Spinal cord (tissue), 9 donors: ENCODE measurements at regions not wholly inside any gene's neighbourhood (a gene's known extent, or its start where the extent isn't known, plus 50 kb on each side); places are given as distances from the start of the nearest gene placed in this dataset.
A peak's percentile ranks its signal among the peaks of the same experiment; 100 is the strongest.

ENCODE experiments used
- DNase-seq, 6 donors: peaks; one replicate each; pipeline versions ENCODE4 v3.0.0 to v3.0.0-alpha.2; 2013 to 2015; ENCODE audit warnings: low spot score in 6 of 6, low read depth in 4 of 6
- H3K27ac ChIP-seq: one replicate; pipeline ENCODE4 v1.5.1; 2013; ENCODE audit warnings: low read depth, low read length, control low read depth
- H3K27me3 ChIP-seq: one replicate; pipeline ENCODE4 v1.6.1; 2013; ENCODE audit warnings: low read length; ENCODE audit not compliant: control insufficient read depth, insufficient read depth
- H3K36me3 ChIP-seq: one replicate; pipeline ENCODE4 v1.6.1; 2013; ENCODE audit warnings: low read length; ENCODE audit not compliant: control insufficient read depth, insufficient read depth
- H3K4me1 ChIP-seq: one replicate; pipeline ENCODE4 v1.6.1; 2013; ENCODE audit warnings: low read length; ENCODE audit not compliant: control insufficient read depth, insufficient read depth
- H3K4me3 ChIP-seq: one replicate; pipeline ENCODE4 v1.5.1; 2013; ENCODE audit warnings: low read depth, low read length, control low read depth
- H3K9me3 ChIP-seq: one replicate; pipeline ENCODE4 v1.6.1; 2013; ENCODE audit warnings: low read length; ENCODE audit not compliant: control insufficient read depth, insufficient read depth
- whole genome bisulfite sequencing: methylation state at CpG from one replicate; pipeline ENCODE4 v1.1.5; 2013; ENCODE audit warnings: missing lambda C conversion rate; ENCODE audit not compliant: insufficient coverage; 5-methylcytosine and 5-hydroxymethylcytosine counted together
- donor health status: healthy.

- H3K4me1 ChIP-seq = peaks cover 16% of the 10 kb centered on the region
- H3K9me3 ChIP-seq = no peaks in the 10 kb centered on the region
- no peak overlapping the region for H3K4me3 ChIP-seq
- no peak overlapping the region for H3K27ac ChIP-seq
- peaks cover 9% of the 10 kb centered on the region for H3K27me3 ChIP-seq
- DNase-seq = no peak
- WGBS = 82% methylated on average over 7 of the region's 7 CpGs
- no peaks in the 10 kb centered on the region for H3K36me3 ChIP-seq
Observed at GRCh38 chr16:79298476-79298875, 302.1 kb downstream of the MAF start.

DNA sequence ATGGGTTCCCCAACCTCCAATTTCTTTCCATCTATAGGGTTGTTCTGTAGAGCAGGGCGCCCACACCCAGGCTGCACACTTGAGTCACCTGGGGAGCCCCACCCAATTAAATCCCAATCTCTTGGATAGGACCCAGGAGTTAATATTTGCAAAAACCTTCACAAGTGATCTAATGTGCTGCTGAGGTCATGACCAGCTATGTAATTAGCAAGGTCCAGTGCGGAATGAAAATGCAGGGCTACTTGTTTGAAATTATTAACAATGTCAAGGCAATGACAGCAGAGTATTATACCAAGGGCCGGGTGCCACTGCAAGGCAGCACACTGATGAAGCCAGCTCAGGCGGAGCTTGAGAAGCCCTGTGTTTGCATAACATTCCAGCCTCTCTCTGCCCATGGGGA lies 302.7 kb downstream of the MAF start:
- H3K9me3 ChIP-seq = no peaks in the 10 kb centered on the region
- 97% methylated on average over 3 of the region's 4 CpGs for WGBS
- H3K27ac ChIP-seq = no peak overlapping the region
- no peak for DNase-seq
- no peaks in the 10 kb centered on the region for H3K36me3 ChIP-seq
- H3K4me3 ChIP-seq = no peak overlapping the region
- peaks cover 16% of the 10 kb centered on the region for H3K4me1 ChIP-seq
- H3K27me3 ChIP-seq = peaks cover 9% of the 10 kb centered on the region

DNA sequence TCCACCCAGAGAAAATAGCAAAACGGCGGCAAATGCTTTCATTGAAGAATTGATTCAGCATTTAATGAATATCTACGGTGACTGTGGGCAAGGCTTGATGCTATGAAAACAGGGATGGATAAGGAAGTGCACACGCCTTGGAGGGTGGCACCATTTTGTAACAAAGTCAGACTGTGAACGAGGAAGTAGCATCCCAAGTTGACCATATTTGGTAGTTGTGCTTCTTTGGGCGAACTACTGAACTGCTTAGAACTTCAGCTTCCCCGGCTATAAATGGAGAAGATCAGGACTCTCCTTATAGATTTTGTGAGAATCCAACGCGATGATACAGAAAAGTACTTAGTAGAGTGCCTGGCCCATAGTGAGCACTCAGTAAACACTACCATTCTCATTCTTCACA lies 303.2 kb downstream of the MAF start:
- Histone ChIP-seq H3K27me3 (peaks cover 9% of the 10 kb centered on the region), H3K9me3 (no peaks in the 10 kb centered on the region)
- WGBS = 87% methylated on average over 5 of the region's 9 CpGs

GRCh38 chr16:79296491-79296890 lies 304.0 kb downstream of the MAF start:
- H3K36me3 ChIP-seq = no peaks in the 10 kb centered on the region
- no peak overlapping the region for H3K27ac ChIP-seq
- DNase-seq = no peak
- H3K4me3 ChIP-seq = no peak overlapping the region
- H3K9me3 ChIP-seq = no peaks in the 10 kb centered on the region
- H3K27me3 ChIP-seq = peaks cover 7% of the 10 kb centered on the region
- WGBS = 65% methylated on average over 2 of the region's 4 CpGs
- peaks cover 13% of the 10 kb centered on the region for H3K4me1 ChIP-seq

More for the DNA sequence above, 303.2 kb downstream of the MAF start:
- DNase-seq = no peak
- Histone ChIP-seq H3K36me3 (no peaks in the 10 kb centered on the region), H3K4me1 (peaks cover 16% of the 10 kb centered on the region), H3K27ac (no peak overlapping the region), H3K4me3 (no peak overlapping the region)

DNA sequence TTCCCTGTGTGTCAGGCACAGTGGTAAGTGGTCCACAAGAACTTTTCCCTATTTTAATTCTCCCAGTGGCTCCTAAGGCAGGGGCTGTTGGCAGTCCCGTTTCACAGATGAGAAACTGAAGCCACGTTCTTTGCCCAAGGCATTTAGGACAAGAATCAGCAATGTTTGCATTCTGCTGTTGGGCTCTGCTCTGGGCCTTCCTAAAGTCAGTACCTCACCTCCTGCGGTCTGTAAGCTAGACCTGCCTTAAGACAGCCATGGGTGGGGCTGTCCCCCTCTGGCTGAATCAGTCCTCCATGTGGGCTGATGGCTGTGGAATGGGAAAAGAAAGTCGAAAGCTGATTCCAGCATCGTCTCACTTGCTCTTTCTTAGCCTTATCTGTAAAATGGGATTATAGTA lies 304.8 kb downstream of the MAF start:
- DNase-seq = no peak
- H3K27ac ChIP-seq = no peak overlapping the region
- no peak overlapping the region for H3K4me3 ChIP-seq
- no peaks in the 10 kb centered on the region for H3K9me3 ChIP-seq
- H3K36me3 ChIP-seq = no peaks in the 10 kb centered on the region
- WGBS = 84% methylated on average over 3 of the region's 5 CpGs
- H3K27me3 ChIP-seq = peaks cover 8% of the 10 kb centered on the region
- H3K4me1 ChIP-seq = peaks cover 13% of the 10 kb centered on the region

- no peak for DNase-seq
- Histone ChIP-seq H3K27me3 (peaks cover 8% of the 10 kb centered on the region), H3K9me3 (no peaks in the 10 kb centered on the region), H3K36me3 (no peaks in the 10 kb centered on the region), H3K4me3 (no peak overlapping the region), H3K4me1 (peaks cover 13% of the 10 kb centered on the region), H3K27ac (no peak overlapping the region)
- 31% methylated on average over 7 of the region's 8 CpGs for WGBS
Observed at GRCh38 chr16:79295162-79295561, 305.4 kb downstream of the MAF start.

- 86% methylated on average over 1 of the region's 2 CpGs for WGBS
- Histone ChIP-seq H3K4me1 (peaks cover 11% of the 10 kb centered on the region), H3K27me3 (peaks cover 8% of the 10 kb centered on the region), H3K4me3 (no peak overlapping the region), H3K9me3 (no peaks in the 10 kb centered on the region), H3K36me3 (no peaks in the 10 kb centered on the region), H3K27ac (no peak overlapping the region)
- DNase-seq = no peak
Observed at GRCh38 chr16:79294568-79294967, 306.0 kb downstream of the MAF start.

GRCh38 chr16:79293836-79294460 lies 306.6 kb downstream of the MAF start:
- no peaks in the 10 kb centered on the region for H3K36me3 ChIP-seq
- no peak overlapping the region for H3K27ac ChIP-seq
- peaks cover 10% of the 10 kb centered on the region for H3K27me3 ChIP-seq
- DNase-seq = peak in 1 of 6 donors; percentile 53
- 100% methylated on average over 1 of the region's 4 CpGs for WGBS
- H3K9me3 ChIP-seq = no peaks in the 10 kb centered on the region
- peaks cover 5% of the 10 kb centered on the region for H3K4me1 ChIP-seq
- no peak overlapping the region for H3K4me3 ChIP-seq

GRCh38 chr16:79288066-79288465 lies 312.5 kb downstream of the MAF start:
- DNase-seq = no peak
- no peaks in the 10 kb centered on the region for H3K9me3 ChIP-seq
- 86% methylated on average over 1 of the region's 4 CpGs for WGBS
- H3K36me3 ChIP-seq = no peaks in the 10 kb centered on the region
- H3K27ac ChIP-seq = no peak overlapping the region
- no peak overlapping the region for H3K4me3 ChIP-seq
- peaks cover 24% of the 10 kb centered on the region for H3K27me3 ChIP-seq
- H3K4me1 ChIP-seq = peaks cover 10% of the 10 kb centered on the region

DNA sequence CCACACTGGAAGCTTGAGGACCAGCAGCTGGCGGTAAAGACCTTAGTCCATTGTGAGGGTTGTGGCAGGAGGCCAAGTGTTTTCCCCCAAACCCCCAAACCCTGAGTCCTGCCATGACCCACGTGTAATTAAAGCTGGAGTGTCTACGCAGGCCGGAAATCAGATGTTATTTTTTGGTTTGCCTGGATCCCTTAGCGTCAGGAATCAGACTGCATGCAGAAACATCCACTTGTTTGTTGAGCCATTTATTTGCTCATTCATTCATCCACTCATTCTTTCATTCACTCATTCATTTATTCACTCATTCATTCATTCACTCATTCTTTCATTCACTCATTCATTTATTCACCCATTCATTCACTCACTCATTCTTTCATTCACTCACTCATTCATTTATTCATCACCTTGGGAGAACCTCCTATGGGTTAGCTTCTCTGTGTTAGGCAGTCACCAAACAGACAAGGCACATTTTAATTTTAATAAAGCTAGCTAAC lies 313.1 kb downstream of the MAF start:
- Histone ChIP-seq H3K4me3 (peak overlapping the region; percentile 24), H3K9me3 (no peaks in the 10 kb centered on the region), H3K27me3 (peaks cover 24% of the 10 kb centered on the region), H3K27ac (no peak overlapping the region), H3K36me3 (no peaks in the 10 kb centered on the region), H3K4me1 (peaks cover 10% of the 10 kb centered on the region)
- 5% methylated on average over 4 of the region's 5 CpGs for WGBS
- no peak for DNase-seq
